GM19463 (cell line): ENCODE measurements at regions not wholly inside any gene's neighbourhood (a gene's known extent, or its start where the extent isn't known, plus 50 kb on each side); places are given as distances from the start of the nearest gene placed in this dataset.

Source experiments
- ATAC-seq: cut with Tn5 transposase; IDR thresholded peaks from one replicate; pipeline ENCODE4 v1.9.1; 2021; ENCODE audit warnings: mild to moderate bottlenecking, moderate library complexity; ENCODE audit not compliant: unreplicated experiment

GRCh38 chr5:43947935-43948334, 345.0 kb downstream of the NNT start:
- no peak for ATAC-seq

GRCh38 chr5:43941806-43942205, 338.8 kb downstream of the NNT start:
- no peak for ATAC-seq

GRCh38 chr5:43940562-43940961, 337.6 kb downstream of the NNT start:
- ATAC-seq: no peak

- ATAC-seq: no peak
These were observed 323.9 kb downstream of the NNT start for GRCh38 chr5:43926923-43927322.

- no peak for ATAC-seq
These were observed 317.4 kb downstream of the NNT start for GRCh38 chr5:43920422-43920821.

GRCh38 chr5:43917925-43918324, 314.9 kb downstream of the NNT start:
- no peak for ATAC-seq

- no peak for ATAC-seq
These were observed 300.1 kb downstream of the NNT start for GRCh38 chr5:43903129-43903528.

- ATAC-seq: no peak
These were observed 298.0 kb downstream of the NNT start for GRCh38 chr5:43900974-43901373.

GRCh38 chr5:43895876-43896275, 292.9 kb downstream of the NNT start:
- ATAC-seq: no peak

GRCh38 chr5:43893951-43894684, 291.1 kb downstream of the NNT start:
- ATAC-seq: no peak

GRCh38 chr5:43891112-43891511, 288.1 kb downstream of the NNT start:
- no peak for ATAC-seq

GRCh38 chr5:43889233-43889632, 286.3 kb downstream of the NNT start:
- no peak for ATAC-seq

- no peak for ATAC-seq
These were observed 272.8 kb downstream of the NNT start for GRCh38 chr5:43875741-43876140.

GRCh38 chr5:43874772-43875171, 271.8 kb downstream of the NNT start:
- ATAC-seq: no peak

GRCh38 chr5:43873791-43874190, 270.8 kb downstream of the NNT start:
- ATAC-seq: no peak

- ATAC-seq: no peak
These were observed 256.3 kb downstream of the NNT start for GRCh38 chr5:43859309-43859708.

GRCh38 chr5:43855452-43855851, 252.5 kb downstream of the NNT start:
- no peak for ATAC-seq

- no peak for ATAC-seq
These were observed 251.8 kb downstream of the NNT start for GRCh38 chr5:43854697-43855292.

GRCh38 chr5:43852279-43852678, 249.3 kb downstream of the NNT start:
- ATAC-seq: no peak

GRCh38 chr5:43851741-43852140, 248.8 kb downstream of the NNT start:
- ATAC-seq: no peak

GRCh38 chr5:43840424-43841125, 237.6 kb downstream of the NNT start:
- no peak for ATAC-seq

GRCh38 chr5:43839218-43839617, 236.2 kb downstream of the NNT start:
- no peak for ATAC-seq
